ENCODE measurements at regions not wholly inside any gene's neighbourhood (a gene's known extent, or its start where the extent isn't known, plus 50 kb on each side); places are given as distances from the start of the nearest gene placed in this dataset.

DNA sequence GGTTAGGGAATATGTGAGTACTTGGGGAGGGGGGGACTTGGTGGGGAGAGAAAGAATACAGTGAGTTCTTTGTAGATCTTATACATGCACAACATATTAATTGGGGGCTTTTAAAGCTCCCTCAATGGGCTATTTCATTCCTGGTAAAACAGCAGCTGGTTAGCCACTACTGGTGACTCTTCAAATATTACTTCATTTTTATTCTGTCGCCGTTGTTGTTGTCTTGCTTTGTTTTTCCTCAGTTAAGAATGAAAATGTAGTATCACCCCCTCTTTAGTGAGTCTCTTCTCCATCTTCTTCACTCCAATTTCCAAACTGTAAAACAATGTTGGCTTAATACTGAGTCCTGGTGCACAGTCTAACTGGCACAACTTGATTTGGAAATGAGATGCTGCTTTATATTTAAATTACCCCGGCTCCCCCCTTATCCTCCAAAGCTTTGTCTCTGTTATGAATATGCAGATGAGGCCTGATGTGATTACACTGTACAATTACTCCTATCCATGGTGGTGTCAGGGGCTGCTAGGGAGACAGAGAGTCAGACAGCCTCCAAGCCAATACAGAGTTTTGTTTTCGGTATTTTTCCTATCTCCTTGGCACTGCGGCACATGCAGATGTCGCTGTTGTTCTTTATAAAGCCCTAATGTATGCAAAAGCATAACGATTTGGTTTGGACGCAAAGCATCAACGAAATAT lies 256.9 kb upstream of the PMFBP1 start:
- Histone ChIP-seq H4K20me1 (ENCODE audit: low read depth, low read length) (no peaks in the 10 kb centered on the region), H3K9me2 (replicated peaks; ENCODE audit: insufficient read depth, low read length) (no peaks in the 10 kb centered on the region), H3K4me2 (ENCODE audit: low read depth, low read length, poor library complexity, severe bottlenecking) (no peak overlapping the region), H3K9ac (ENCODE audit: low read length) (no peak overlapping the region), H3K27ac (ENCODE audit: low read depth, low read length) (no peak overlapping the region), H3K79me2 (ENCODE audit: insufficient read depth, low read length) (no peaks in the 10 kb centered on the region), H3K27me3 (ENCODE audit: low read length) (no peaks in the 10 kb centered on the region), H2AFZ (ENCODE audit: low read depth, low read length, severe bottlenecking) (no peak overlapping the region), H3F3A (ENCODE audit: insufficient read depth) (no peaks in the 10 kb centered on the region), H3K9me3 (ENCODE audit: insufficient read depth, low read length) (peaks cover 1% of the 10 kb centered on the region; the same call in 1 of the 2 replicates), H3K36me3 (ENCODE audit: low read length) (no peaks in the 10 kb centered on the region; the same call in 1 of the 2 replicates), H3K4me3 (ENCODE audit: insufficient read depth, low read length, poor library complexity, severe bottlenecking) (no peak overlapping the region)
- no peak for TF ChIP-seq EZH2phosphoT487 (conservative IDR thresholded peaks at IDR 0.05; ENCODE audit: low read length)
- TF ChIP-seq, protein P1, sequence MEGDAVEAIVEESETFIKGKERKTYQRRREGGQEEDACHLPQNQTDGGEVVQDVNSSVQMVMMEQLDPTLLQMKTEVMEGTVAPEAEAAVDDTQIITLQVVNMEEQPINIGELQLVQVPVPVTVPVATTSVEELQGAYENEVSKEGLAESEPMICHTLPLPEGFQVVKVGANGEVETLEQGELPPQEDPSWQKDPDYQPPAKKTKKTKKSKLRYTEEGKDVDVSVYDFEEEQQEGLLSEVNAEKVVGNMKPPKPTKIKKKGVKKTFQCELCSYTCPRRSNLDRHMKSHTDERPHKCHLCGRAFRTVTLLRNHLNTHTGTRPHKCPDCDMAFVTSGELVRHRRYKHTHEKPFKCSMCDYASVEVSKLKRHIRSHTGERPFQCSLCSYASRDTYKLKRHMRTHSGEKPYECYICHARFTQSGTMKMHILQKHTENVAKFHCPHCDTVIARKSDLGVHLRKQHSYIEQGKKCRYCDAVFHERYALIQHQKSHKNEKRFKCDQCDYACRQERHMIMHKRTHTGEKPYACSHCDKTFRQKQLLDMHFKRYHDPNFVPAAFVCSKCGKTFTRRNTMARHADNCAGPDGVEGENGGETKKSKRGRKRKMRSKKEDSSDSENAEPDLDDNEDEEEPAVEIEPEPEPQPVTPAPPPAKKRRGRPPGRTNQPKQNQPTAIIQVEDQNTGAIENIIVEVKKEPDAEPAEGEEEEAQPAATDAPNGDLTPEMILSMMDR (IDR thresholded peaks at IDR 0.05; ENCODE audit: insufficient read depth, low read length, poor library complexity, severe bottlenecking) = no peak

DNA sequence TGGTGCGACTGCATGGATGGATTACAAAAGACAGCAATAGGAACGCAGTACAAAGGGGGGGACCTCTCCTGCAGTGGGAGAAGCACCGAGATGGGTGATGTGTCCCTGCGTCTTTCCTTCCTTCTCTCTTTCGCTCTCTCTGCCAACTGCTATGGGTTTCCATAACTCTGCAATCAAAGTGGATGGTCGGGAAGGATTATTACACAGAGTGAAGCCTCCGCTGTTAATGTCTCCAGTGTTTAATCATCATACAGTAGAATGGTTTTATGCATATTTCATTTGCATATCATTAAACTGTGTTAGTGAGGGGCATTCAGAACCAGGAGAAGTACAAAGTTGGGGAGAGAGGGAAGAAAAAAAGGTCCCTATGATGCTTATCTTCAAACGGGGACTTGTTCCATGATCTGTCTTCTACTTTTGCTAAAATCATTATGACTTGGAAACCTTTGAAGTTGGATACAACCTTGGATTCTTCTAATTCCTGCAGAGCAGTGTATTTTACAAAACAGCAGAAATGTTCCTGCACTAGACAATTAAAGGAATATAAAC lies 255.9 kb upstream of the PMFBP1 start:
- no peak overlapping the region for H2AFZ ChIP-seq (ENCODE audit: low read depth, low read length, severe bottlenecking)

DNA sequence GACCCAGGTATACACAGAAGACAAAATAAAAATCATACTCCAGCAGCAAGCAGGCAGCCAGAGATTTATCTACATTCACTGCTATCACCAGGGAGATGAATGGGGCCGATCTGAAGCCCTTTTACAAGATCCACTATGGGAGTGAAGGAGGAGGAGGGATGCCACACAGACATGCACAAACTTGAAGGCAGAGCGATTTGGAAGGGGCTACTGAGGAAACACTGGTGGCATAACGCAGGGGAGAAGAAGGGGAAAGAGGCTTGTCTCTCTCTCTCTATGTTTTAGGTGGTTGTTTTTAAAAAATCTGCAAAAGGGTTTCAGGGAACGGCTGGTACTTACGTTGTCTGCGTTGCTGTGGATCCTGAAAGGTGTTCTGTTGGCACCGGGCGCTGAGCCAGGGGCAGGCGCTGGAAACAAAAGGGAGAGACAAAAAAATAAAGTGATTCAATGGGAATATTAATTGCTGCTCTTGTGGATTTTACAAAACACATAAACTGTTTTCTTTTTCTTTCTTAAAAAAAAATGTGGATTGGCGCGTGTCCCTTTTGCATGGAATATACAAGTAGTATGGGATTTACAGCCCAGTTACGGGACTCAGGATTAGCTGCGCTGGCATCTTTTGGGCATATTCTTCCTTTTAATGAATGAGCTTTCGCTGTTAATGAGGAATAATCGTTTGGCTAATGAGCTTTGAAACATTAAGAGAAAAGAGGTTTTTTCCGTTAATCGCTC lies 255.3 kb upstream of the PMFBP1 start:
- Histone ChIP-seq H3K4me3 (ENCODE audit: insufficient read depth, low read length, poor library complexity, severe bottlenecking) (no peak overlapping the region), H3K27ac (ENCODE audit: low read depth, low read length) (no peak overlapping the region), H3K27me3 (ENCODE audit: low read length) (no peaks in the 10 kb centered on the region), H3K9me3 (ENCODE audit: insufficient read depth, low read length) (no peaks in the 10 kb centered on the region), H3K36me3 (ENCODE audit: low read length) (peaks cover 10% of the 10 kb centered on the region; the same call in 1 of the 2 replicates), H3F3A (ENCODE audit: insufficient read depth) (no peaks in the 10 kb centered on the region), H3K79me2 (ENCODE audit: insufficient read depth, low read length) (no peaks in the 10 kb centered on the region), H3K9ac (ENCODE audit: low read length) (no peak overlapping the region), H2AFZ (ENCODE audit: low read depth, low read length, severe bottlenecking) (no peak overlapping the region), H4K20me1 (ENCODE audit: low read depth, low read length) (no peaks in the 10 kb centered on the region), H3K9me2 (replicated peaks; ENCODE audit: insufficient read depth, low read length) (no peaks in the 10 kb centered on the region), H3K4me2 (ENCODE audit: low read depth, low read length, poor library complexity, severe bottlenecking) (no peak overlapping the region)
- TF ChIP-seq, protein P1 (IDR thresholded peaks at IDR 0.05; ENCODE audit: insufficient read depth, low read length, poor library complexity, severe bottlenecking) = no peak
- TF ChIP-seq EZH2phosphoT487 (conservative IDR thresholded peaks at IDR 0.05; ENCODE audit: low read length) = no peak

More for the DNA sequence above, 255.9 kb upstream of the PMFBP1 start:
- Histone ChIP-seq H3K9ac (ENCODE audit: low read length) (no peak overlapping the region), H3K27me3 (ENCODE audit: low read length) (no peaks in the 10 kb centered on the region), H3K4me2 (ENCODE audit: low read depth, low read length, poor library complexity, severe bottlenecking) (no peak overlapping the region), H3K79me2 (ENCODE audit: insufficient read depth, low read length) (no peaks in the 10 kb centered on the region), H3F3A (ENCODE audit: insufficient read depth) (no peaks in the 10 kb centered on the region), H3K9me3 (ENCODE audit: insufficient read depth, low read length) (no peaks in the 10 kb centered on the region), H3K9me2 (replicated peaks; ENCODE audit: insufficient read depth, low read length) (no peaks in the 10 kb centered on the region), H3K4me3 (ENCODE audit: insufficient read depth, low read length, poor library complexity, severe bottlenecking) (no peak overlapping the region), H3K36me3 (ENCODE audit: low read length) (peaks cover 5% of the 10 kb centered on the region; the same call in 1 of the 2 replicates), H3K27ac (ENCODE audit: low read depth, low read length) (no peak overlapping the region), H4K20me1 (ENCODE audit: low read depth, low read length) (no peaks in the 10 kb centered on the region)
- TF ChIP-seq, protein P1 (IDR thresholded peaks at IDR 0.05; ENCODE audit: insufficient read depth, low read length, poor library complexity, severe bottlenecking) = no peak
- TF ChIP-seq EZH2phosphoT487 (conservative IDR thresholded peaks at IDR 0.05; ENCODE audit: low read length) = no peak
